Sigmoid colon (tissue), 4 donors: ENCODE measurements at regions not wholly inside any gene's neighbourhood (a gene's known extent, or its start where the extent isn't known, plus 50 kb on each side); places are given as distances from the start of the nearest gene placed in this dataset.

Experiments
- EP300 ChIP-seq, 4 donors: sonication (generic); formaldehyde crosslinking; IDR thresholded peaks; one replicate each; pipeline ENCODE4 v1.6.1; 2017; ENCODE audit warnings: antibody characterized with exemption in 4 of 4
- TF ChIP-seq, protein P1 (sequence below), 4 experiments: fragments of 450-650 bp in 3 of 4; fragments of 200-600 bp in 1 of 4; IDR thresholded peaks; one replicate each; pipeline ENCODE4 v1.5.1; 2016 to 2019; ENCODE audit warnings: antibody characterized with exemption in 4 of 4, mild to moderate bottlenecking in 3 of 4, moderate library complexity in 2 of 4

- TF ChIP-seq, protein P1, sequence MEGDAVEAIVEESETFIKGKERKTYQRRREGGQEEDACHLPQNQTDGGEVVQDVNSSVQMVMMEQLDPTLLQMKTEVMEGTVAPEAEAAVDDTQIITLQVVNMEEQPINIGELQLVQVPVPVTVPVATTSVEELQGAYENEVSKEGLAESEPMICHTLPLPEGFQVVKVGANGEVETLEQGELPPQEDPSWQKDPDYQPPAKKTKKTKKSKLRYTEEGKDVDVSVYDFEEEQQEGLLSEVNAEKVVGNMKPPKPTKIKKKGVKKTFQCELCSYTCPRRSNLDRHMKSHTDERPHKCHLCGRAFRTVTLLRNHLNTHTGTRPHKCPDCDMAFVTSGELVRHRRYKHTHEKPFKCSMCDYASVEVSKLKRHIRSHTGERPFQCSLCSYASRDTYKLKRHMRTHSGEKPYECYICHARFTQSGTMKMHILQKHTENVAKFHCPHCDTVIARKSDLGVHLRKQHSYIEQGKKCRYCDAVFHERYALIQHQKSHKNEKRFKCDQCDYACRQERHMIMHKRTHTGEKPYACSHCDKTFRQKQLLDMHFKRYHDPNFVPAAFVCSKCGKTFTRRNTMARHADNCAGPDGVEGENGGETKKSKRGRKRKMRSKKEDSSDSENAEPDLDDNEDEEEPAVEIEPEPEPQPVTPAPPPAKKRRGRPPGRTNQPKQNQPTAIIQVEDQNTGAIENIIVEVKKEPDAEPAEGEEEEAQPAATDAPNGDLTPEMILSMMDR (IDR thresholded peaks at IDR 0.05), result no peak
- no peak for TF ChIP-seq EP300 (IDR thresholded peaks at IDR 0.05)
Measured at GRCh38 chr4:167964766-167965373, 127.5 kb upstream of the ANXA10 start.
